Coronary artery (tissue), 2 donors: ENCODE measurements at regions not wholly inside any gene's neighbourhood (a gene's known extent, or its start where the extent isn't known, plus 50 kb on each side); places are given as distances from the start of the nearest gene placed in this dataset.
"Not testable (repeated sequence)": the region's sequence is repeated elsewhere in the genome, so short reads cannot be mapped to it uniquely, and the experiment has no call there.

Experiments
- DNase-seq: peaks from one replicate; pipeline ENCODE4 v3.0.0-alpha.2; 2017; ENCODE audit warnings: low spot score
- H3K27ac ChIP-seq, 2 donors: fragments of 200-600 bp; sonication (generic); one replicate each; pipeline ENCODE4 v1.5.1; 2016 to 2019
- H3K4me3 ChIP-seq: fragments of 200-600 bp; sonication (generic); 2 replicates; pipeline ENCODE4 v1.5.1; 2016; ENCODE audit warnings: mild to moderate bottlenecking, moderate library complexity
- CTCF ChIP-seq: fragments of 200-600 bp; sonication (generic); IDR thresholded peaks from one replicate; pipeline ENCODE4 v1.5.1; 2019; ENCODE audit warnings: antibody characterized with exemption

GRCh38 chr4:153880983-153881382, 92.1 kb upstream of the SFRP2 start:
- no peak overlapping the region for H3K4me3 ChIP-seq
- no peak for TF ChIP-seq CTCF
- H3K27ac ChIP-seq, result no peak overlapping the region
- DNase-seq, result no peak

GRCh38 chr4:153877898-153878297, 89.0 kb upstream of the SFRP2 start:
- H3K27ac ChIP-seq, result no peak overlapping the region
- TF ChIP-seq CTCF, result no peak
- no peak for DNase-seq
- H3K4me3 ChIP-seq, result no peak overlapping the region

GRCh38 chr4:153873741-153874140, 84.9 kb upstream of the SFRP2 start:
- Histone ChIP-seq H3K27ac (no peak overlapping the region), H3K4me3 (no peak overlapping the region)
- TF ChIP-seq CTCF, result no peak
- no peak for DNase-seq

- DNase-seq, H3K27ac ChIP-seq, H3K4me3 ChIP-seq: not testable (repeated sequence)
Measured at GRCh38 chr4:153866766-153867165, 77.9 kb upstream of the SFRP2 start.

- no peak for DNase-seq
- H3K27ac ChIP-seq, result no peak overlapping the region
- H3K4me3 ChIP-seq, result no peak overlapping the region
- TF ChIP-seq CTCF, result no peak
Measured at GRCh38 chr4:153852501-153852900, 63.6 kb upstream of the SFRP2 start.

- TF ChIP-seq CTCF, result no peak
- DNase-seq, result no peak
- H3K27ac ChIP-seq, result no peak overlapping the region
- H3K4me3 ChIP-seq, result no peak overlapping the region
Measured at GRCh38 chr4:153850533-153851280, 61.8 kb upstream of the SFRP2 start.

- no peak for TF ChIP-seq CTCF
- Histone ChIP-seq H3K27ac (no peak overlapping the region), H3K4me3 (no peak overlapping the region)
- DNase-seq, result no peak
Measured at GRCh38 chr4:153844144-153844543, 55.3 kb upstream of the SFRP2 start.
